ENCODE measurements at regions not wholly inside any gene's neighbourhood (a gene's known extent, or its start where the extent isn't known, plus 50 kb on each side); places are given as distances from the start of the nearest gene placed in this dataset.
"Not testable (repeated sequence)": the region's sequence is repeated elsewhere in the genome, so short reads cannot be mapped to it uniquely, and the experiment has no call there.

DNA sequence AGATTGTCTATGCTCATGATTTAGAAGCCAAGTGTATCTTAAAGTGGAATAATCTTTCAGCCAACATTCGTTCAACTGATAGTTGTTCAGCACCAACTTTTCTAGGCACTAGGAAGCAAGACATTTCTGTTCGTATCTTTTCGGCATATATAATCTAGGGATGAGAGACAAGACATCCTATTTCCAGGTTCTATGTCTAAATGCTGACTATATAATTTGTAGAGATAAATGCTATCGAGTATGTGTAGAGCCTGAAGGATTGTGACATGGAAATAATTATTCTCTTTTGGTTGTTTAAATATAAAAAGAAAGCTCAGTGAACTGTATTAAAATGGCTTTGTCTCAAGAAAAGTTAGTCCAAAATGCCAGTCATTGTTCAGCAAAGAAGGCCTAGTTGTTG is 371.6 kb downstream of the DOK5 start:
- DNase-seq (ENCODE audit: low spot score) = no peak

DNA sequence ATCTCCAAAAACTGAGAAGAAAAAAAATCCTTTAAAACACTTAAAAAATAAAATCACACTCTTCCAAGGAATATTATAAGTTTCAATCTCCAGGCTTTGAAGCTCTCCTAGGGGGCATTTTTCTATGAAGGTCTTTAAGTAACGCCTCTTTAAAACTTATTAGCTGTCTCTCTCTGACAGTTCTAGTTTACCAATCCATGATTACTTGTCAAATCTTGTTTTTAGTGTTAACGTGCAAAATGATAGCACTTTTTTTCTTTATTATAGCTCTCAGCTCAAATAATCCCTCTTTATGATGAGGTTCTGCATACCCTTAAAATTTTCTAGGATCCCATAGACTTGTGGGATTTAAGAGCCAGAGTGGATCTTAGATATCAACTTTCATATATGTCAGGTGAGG is 369.0 kb downstream of the DOK5 start:
- DNase-seq (ENCODE audit: low spot score) = no peak

DNA sequence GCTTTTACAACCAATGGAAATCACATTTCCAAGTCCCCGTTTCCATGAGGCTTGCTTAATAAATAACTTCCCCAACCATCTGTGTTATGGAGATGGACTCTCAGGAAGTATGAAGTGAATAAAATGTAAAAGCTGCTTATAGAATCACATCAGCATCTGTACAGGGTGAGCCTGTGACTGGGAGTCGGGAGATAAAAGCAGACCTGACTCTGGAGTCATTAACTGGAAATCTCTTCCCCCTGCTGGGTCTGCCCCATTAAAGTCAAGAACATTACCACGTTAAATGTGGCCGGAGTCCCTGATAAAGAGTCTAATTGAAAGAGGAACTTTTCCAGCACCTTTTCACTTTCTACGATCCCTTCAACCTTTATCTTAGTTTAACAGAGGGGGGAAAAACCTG is 368.5 kb downstream of the DOK5 start:
- no peak for DNase-seq (ENCODE audit: low spot score)

DNA sequence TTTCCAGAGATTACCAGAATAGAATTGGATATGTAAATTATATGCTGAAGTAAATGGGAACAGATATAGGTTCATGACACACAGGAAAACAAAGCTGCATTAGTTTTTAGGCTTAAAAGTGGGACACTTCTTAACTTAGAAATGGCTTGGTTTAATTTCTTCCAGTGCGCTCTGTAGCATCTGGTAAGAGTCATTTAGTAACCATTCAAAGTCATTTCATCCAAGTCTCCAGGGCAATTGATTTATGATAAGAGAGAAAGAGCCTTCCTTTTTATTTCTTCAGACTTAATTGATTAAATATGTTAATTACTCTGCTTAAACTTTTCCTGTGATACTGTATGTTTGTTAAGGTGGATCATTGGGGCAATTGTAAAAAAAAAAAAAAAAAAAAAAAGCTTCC is 368.0 kb downstream of the DOK5 start:
- no peak for DNase-seq (ENCODE audit: low spot score)

DNA sequence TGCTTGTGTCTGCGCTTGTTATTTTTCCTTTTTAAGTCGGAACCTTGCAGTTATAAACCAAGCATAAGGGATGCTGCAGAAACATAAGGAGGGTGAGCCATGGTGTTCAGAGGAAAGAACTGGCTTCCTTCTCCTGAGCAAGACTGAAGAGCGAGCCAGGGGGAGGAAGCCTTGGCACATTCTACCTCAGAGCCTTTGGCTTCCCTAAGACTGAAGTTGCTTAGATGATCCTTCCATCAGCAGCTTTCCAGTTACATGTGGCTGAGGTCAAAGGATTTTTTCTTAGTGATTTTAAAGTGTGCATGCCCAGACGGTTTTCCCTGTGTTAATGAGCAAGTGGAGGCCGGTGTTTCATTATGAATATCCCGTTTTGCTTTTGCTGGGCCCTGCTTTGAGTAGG is 363.8 kb downstream of the DOK5 start:
- DNase-seq (ENCODE audit: low spot score) = no peak

DNA sequence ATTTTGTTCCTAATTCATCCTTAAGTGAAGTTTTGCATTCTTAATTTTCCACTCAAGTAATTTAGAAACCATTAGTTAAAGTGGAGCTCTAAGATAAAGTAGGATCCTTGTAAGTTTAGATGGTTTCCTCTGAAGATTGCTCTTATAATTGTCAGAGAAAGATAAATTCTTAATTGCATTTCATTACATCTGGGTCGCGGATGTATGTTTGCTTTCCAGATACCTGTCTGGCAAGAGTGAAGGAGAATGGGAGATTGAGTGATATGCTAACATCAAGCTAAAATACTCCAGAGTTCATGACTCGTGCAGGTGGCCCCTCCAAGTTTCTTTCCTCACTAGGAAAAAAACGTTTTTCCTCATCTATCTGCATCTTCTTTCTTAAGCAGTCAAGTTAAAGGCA is 361.8 kb downstream of the DOK5 start:
- no peak for DNase-seq (ENCODE audit: low spot score)

DNA sequence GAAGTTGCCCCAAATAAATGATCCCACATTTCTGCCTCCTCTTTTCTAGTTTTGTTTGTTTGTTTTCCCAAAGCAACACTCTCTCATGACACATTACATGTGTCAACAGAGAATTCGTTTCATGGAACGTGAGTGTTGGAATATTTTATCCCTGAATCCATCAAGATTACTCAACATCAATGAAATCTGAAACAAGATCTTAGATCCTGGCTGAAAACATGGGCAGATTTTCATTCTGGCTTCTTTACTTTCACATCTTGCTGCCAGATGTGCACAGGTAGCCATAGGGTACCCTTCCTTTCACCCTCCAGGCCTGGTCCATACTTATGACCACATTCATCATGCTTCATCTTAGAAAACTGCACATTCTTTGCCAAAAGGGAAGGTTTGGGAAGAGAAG is 347.0 kb downstream of the DOK5 start:
- DNase-seq (ENCODE audit: low spot score) = no peak

DNA sequence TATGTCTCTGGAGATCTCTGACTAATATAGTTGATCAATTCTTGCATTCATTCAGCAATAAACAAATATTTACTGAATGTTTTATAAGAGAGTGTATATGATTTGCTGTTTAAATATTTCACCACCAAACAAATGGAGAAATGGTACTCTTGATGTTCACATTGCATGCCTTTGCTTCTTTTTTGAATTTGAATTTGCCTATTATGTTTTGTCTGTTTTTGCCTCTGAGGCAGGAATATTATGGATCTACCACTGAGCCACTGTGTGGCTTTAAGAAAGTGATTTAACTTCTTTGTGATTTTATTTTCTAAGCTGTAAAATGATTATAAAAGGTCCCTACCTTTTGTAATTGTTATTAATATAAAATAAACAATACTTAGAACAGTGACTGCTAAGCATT is 345.0 kb downstream of the DOK5 start:
- DNase-seq (ENCODE audit: low spot score) = no peak

DNA sequence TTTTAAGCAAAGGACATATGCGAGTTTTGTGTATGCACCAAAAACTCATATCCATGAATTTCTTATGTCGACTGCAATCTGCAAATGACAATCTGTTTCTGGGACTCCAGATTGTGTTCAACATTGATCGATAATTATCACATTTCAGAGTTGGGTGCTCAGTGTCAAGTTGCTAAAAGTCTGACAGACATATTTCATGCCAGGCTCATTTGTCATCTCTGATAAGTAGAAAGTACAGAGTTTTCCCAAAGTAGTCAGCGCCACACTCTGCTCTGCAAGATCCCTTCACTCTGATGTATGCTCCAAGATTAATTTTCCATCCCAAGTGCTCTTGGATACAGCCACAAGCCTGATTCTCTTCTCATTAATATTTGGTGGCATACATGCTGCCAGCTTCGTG is 331.1 kb downstream of the DOK5 start:
- DNase-seq (ENCODE audit: low spot score) = no peak

DNA sequence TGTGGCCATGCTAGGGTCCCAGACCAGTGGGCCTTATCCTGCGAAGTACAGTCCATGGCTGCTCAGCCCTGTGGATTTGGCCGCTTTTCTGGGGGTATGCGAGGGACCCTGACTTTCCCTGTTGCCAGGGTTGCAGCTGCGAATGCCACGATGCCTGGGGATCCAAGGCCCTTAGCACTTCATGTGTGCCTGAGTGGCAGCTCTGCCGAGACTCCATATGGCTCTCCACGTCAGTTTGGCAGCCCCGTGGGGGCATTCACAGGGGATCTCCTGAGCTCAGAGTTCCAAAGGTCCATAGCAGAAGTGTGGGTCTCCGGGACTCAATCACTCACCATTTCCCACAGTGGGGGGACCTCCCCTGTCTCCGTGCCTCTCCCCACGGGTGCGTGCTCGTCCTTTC is 319.5 kb downstream of the DOK5 start:
- no peak for DNase-seq (ENCODE audit: low spot score)

DNA sequence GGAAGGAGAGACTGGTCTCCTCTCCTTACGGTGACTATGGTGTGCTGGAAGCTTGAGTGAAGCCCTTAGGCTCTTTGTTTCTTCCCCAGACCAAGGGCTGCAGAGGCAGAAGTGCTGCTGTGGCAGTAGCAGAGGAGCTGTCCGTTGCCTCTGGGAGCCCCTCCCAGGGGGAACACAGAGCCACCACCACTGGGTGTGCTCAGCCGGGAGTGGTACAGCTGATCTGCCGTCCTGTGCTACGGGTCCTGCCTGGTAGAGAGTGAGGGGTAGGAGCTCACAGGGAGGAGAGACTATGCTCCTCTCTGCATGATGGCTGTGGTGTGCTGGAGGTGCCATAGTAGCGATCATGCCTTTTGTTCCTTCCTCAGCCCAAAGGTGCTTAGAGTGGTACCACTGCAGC is 318.7 kb downstream of the DOK5 start:
- no peak for DNase-seq (ENCODE audit: low spot score)

DNA sequence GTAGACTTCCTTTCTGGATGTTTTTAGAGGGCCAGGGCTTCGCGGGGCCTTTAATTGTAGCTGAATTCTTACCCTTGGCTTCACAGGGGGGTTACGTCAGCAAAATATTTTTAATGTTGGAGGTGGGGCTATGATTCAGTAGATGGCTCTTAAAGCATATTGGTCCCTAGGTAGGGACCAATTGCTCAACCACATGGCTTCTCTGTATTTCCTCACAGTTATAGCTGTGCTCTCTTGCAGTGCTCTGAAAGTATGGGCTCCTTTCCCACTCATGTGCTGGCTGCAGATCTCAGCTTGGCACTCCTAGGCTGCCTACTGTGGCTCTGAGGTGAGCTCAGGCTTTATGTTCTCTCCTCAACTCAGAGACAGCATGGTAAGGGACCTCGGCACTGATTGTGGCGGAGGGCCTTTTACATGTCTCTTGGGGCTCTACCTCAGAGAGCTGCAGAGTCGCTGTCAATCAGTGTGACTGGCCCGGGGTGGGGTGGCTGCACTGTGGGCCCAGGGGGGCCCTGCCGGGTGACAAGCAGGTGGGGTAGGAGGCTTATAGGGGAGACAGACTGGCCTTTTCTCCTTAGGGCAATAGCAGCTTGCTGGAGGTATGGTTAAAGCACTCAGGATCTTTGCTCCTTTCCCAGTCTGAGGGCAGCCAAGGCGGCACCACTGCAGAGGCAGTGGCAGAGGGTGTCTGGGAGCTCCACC is 318.0 kb downstream of the DOK5 start:
- DNase-seq (ENCODE audit: low spot score) = no peak

DNA sequence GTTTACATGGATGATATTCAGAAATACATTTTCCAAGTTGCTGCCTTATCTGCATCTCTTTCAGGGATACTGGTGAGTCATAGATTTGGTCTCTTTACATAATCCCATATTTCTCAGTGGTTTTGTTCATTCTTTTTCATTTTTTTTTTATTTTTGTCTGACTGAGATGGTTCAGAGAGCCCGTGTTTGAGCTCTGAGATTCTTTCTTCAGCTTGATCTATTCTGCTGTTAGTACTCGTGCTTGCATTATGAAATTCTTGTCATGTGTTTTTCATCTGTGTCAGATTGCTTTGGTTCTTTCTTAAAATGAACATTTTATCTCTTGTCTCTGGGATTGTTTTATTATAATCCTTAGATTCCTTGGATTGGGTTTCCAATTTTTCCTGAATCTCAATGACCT is 317.3 kb downstream of the DOK5 start:
- no peak for DNase-seq (ENCODE audit: low spot score)

DNA sequence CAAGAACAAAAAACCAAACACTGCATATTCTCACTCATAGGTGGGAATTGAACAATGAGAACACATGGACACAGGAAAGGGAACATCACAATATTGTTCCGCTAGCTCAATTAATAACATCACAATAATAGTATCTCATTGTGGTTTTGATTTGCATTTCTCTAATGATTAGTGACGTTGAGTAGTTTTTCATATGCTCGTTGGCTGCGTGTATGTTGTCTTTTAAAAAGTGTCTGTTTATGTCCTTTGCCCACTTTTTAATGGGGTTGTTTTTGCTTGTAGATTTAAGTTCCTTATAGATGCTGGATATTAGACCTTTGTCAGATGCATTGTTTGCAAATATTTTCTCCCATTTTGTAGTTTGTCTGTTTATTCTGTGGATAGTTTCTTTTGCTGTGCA is 312.9 kb downstream of the DOK5 start:
- DNase-seq (ENCODE audit: low spot score) = not testable (repeated sequence)

DNA sequence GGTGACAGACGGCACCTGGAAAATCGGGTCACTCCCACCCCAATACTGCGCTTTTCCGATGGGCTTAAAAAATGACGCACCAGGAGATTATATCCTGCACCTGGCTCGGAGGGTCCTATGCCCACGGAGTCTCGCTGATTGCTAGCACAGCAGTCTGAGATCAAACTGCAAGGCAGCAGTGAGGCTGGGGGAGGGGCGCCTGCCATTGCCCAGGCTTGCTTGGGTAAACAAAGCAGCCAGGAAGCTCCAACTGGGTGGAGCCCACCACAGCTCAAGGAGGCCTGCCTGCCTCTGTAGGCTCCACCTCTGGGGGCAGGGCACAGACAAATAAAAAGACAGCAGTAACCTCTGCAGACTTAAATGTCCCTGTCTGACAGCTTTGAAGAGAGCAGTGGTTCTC is 307.4 kb downstream of the DOK5 start:
- DNase-seq (ENCODE audit: low spot score) = not testable (repeated sequence)

DNA sequence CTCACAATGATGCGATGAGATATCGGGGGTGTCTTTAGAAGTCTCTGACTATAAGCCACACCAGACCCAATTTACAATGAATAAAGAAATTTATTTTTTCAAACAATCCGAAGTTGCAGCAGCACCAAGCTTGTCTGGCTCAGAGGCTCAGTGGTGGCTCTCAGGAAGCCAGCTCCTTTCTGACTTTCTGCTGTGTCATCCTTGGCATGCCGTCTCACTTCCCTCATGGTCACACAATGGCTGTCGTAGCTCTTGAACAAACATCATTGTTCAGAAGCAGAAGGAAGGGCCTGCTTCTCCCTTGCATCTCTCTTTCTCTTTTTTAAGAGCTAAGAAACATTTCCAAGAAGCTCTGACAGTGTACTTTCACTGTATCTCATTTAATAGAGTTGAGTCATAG is 299.0 kb downstream of the DOK5 start:
- no peak for DNase-seq (ENCODE audit: low spot score)

DNA sequence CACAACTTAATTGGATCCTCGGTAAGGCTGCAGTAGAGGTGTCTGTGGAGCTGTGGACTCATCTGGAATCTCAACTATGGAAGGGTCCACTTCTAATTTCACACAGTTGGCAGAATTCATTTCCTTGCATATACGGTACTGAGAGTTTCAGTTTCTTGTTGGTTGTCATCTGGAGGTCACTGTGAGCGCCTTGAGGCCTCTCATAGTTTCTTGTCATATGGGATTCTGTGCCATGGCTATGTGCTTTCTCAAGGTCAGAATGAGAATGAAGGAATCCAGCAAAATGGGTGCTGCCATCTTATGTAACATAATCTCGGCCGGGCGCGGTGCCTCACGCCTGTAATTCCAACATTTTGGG is 298.2 kb downstream of the DOK5 start:
- DNase-seq (ENCODE audit: low spot score) = no peak

DNA sequence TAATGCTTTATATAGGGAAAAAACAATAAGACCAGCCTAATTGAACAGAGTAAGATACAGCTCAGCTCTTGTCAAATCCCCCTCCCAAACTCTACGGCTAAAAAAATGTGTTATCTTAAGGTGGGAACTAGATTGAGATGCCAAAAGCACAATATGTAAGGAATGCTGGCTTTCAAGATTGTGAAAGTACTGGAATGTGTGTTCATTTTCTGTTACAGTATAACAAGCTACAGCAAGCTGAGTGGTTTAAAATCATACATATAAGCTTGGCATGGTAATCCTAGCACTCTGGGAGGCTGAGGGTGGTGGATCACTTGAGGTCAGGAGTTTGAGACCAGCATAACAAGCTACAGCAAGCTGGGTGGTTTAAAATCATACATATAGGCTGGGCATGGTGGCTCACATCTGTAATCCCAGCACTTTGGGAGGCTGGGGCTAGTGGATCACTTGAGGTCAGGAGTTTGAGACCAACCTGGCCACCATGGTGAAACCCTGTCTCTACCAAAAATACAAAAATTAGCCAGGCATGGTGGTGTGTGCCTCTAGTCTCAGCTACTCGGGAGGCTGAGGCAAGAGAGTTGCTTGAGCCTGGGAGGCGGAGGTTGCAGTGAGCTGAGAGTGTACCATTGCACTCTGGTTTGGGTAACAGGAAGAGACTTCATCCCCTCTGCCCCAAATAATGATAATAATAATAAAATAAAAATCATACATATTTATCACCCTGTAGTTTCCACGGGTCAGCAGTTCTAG is 297.7 kb downstream of the DOK5 start:
- no peak for DNase-seq (ENCODE audit: low spot score)

DNA sequence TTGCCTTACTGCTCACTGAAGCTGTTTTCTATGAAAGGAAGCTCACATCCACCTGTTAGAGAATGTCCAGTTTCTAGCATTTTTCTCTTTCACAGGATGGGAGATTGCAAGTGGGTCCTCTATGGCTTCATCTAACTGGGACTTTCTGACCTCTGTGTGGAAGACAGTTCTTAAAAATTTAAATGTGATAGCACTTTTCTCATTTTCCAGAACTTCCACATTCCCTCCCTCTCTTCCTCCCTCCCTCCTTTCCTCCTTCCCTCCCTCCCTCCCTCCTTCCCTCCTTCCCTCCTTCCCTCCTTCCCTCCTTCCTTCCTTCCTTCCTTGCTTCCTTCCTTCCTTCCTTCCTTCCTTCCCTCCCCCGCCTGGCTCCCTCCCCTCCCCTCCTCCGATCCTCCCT is 291.1 kb downstream of the DOK5 start:
- DNase-seq (ENCODE audit: low spot score) = no peak

DNA sequence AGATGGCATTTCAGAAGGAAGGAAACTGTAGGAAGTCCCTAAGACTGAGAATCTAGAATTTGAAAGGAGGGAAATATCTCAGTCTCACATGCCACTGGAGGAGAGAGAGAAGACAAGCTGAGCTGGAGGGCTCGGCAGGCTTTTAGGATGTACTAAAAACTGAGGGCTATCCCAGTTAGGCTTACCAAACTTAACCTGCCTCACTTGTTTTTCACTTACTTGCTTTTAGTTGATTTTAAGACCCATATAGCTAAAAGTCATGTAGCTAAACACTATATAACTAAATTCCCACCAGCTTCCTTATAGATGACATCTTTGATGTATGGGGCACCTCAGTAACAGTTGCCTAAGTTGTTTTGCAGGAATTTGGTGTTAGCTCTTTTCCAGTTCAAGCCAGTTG is 288.0 kb downstream of the DOK5 start:
- no peak for DNase-seq (ENCODE audit: low spot score)

DNA sequence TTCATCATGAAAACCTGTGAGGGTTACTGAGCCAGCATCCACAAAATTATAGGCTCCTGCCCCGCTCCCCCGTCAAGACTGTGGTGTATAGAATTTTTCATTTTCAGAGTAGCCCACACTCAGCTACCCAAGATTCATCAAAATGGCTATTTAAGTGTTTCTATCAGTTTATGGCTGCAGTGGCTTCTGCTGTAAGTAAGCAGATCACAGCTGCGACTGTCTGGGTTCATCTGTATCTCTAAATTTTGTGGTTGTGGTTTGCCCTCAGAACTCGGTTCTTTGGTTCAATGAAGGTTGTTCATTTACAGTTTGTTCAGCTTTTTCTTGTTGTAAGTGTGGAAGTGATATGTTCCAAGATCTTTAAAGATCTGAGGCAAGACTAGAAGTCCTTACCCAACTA is 284.2 kb downstream of the DOK5 start:
- DNase-seq (ENCODE audit: low spot score) = no peak

DNA sequence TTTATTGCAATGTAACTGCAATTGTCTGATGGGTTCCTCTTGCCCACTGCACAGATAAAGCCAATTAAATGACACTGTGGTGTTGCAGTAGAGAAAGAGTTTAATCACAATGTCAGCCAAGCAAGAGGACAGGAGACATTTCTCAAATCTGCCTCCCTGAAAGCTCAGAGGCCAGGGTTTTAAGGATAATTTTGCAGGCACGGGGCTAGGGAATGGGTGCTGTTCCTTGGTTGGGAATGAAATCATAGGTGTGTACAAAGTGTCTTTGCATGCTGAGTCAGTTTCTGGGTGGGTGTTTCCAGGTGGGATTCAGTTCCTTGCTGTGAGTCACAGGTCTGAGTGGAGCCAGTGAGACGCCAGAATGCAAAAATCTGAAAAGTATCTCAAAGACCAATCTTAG is 271.4 kb downstream of the DOK5 start:
- no peak for DNase-seq (ENCODE audit: low spot score)

DNA sequence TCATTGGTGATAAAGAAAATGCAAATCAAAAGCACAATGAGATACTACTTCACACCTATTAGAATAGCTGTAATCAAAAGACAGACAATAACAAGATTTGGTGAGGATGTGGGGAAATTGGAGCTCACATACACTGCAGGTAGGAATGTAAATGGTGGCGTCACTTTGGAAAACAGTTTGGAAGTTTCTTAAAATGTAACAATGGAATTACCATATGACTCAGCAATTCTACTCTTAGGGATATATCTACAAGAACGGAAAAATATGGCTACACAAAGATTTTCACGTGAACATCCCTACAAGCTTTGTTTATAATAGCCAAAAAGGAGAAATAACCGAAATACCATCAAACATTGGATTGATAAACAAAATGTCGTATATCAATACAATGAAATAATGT is 270.4 kb downstream of the DOK5 start:
- DNase-seq (ENCODE audit: low spot score) = no peak

DNA sequence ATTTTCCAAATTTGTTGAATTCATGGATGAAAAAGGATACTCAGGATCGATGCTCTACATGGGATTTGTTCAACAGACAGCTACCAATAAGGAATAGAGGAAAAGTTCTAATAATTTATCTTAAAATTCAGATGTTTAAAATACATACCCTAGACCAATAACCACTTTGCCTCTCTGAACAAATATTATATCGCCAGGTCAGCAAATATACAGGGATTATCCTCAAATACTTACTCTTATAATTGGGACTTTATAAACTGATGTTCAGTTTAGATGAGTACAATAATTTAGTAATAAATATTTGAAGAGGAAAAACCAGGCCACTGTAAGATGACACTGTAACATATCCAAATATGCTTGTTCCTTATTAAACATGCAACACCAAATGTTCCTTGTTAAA is 268.7 kb downstream of the DOK5 start:
- DNase-seq (ENCODE audit: low spot score) = no peak

All from hematopoietic multipotent progenitor cell treated with erythropoietin and hydrocortisone succinate and interleukin-3 and kit ligand, for 17 days (in vitro differentiated cells).